GM21423 (cell line): ENCODE measurements at regions not wholly inside any gene's neighbourhood (a gene's known extent, or its start where the extent isn't known, plus 50 kb on each side); places are given as distances from the start of the nearest gene placed in this dataset.

Experiments used
- ATAC-seq: cut with Tn5 transposase; IDR thresholded peaks from one replicate; pipeline ENCODE4 v1.9.1; 2021; ENCODE audit warnings: mild to moderate bottlenecking, moderate library complexity; ENCODE audit not compliant: unreplicated experiment

DNA sequence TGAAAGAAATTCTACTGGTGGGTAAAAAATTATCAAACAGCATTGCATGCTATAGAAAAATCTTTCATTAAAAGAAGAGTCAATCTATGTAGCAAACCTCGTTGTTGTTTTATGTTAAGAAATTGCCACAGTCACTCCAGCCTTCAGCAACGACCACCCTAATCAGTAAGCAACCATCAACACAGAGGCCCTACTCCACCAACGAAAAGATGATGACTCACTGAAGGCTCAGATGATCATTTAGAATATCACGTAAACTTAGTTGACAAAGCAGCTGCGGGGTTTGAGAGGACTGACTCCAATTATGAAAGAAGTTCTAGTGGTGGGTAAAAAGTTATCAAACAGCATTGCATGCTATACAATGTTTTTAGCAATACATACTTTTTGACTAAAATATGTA lies 242.6 kb downstream of the DRD1 start:
- no peak for ATAC-seq

DNA sequence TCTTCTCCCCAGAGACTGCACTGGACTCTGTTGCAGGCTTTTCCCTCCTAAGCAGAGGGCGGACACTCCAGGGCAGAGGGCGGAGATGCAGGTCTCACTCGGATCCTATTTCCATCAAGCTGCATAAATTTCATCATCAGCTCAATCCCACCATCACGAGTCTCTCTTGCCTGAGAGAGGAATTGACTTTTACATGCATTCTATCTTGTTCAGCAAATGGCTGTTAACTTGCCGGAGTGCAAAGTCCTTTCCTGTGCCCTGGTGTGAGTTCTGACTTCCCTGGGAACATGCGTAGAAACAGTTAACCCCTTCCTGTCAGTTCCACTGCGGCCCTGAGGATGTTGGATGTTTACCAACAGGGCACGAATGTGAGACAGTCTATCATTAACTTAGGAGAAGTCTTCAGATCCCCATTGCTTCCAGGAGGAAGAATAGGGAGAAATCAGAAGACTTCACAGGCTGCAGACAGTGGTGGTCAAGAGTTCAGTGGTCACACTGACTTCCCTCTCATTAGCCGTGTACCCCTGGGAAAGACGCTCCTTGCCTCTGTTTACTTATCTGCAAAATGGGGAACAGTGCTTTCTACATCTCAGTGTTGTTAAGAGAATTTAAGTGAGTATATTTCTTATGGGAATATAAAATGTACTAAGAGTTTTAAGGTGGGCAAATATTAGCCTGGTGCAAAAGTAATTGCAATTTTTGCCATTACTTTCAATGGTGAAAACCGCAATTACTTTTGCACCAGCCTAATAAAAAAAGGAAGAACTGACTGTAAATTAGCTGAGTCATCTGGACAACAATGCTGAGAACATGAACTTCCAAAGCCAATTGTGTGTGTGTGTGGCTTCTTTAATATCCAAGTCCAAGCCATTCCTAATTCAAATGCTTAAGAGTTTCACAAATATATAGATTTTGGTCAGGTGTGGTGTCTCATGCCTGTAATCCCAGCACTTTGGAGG lies 248.0 kb downstream of the DRD1 start:
- ATAC-seq = no peak

DNA sequence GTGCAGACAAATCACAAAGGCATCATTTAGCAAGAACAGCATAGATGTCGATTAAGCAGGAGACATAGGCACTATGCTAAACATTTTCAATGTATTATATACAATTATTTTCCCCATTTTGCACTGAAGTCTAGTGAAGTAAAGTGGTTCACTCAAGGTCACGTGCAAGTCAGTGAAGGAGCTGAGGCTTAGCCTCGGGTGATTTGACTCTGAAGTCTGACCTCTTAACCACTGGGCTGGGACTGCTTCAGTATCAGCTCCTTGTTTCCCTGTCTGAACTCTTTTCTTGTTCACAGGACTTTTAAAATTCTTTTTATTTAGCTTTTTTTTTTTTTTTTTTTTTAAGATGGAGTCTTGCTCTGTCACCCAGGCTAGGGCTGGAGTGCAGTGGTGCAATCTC lies 262.7 kb downstream of the DRD1 start:
- no peak for ATAC-seq

DNA sequence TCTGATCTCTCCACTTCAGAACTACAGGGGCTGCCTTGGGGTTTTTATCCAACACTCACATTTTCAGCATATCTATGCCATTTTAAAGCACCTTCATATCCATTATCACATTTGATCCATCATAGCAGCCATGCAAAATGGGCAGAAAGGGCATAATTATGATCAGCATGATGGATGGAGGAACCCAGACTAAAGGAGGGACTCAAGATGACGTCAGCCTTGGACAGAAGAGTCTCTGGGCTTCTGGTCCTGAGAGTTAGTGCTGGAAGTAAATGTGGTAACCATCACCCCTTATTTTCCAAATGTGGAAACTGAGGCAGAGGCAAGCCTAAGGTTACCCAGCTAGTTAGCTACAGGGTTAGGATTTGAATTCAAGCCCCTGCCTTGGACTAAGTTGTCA lies 273.1 kb downstream of the DRD1 start:
- ATAC-seq = no peak

DNA sequence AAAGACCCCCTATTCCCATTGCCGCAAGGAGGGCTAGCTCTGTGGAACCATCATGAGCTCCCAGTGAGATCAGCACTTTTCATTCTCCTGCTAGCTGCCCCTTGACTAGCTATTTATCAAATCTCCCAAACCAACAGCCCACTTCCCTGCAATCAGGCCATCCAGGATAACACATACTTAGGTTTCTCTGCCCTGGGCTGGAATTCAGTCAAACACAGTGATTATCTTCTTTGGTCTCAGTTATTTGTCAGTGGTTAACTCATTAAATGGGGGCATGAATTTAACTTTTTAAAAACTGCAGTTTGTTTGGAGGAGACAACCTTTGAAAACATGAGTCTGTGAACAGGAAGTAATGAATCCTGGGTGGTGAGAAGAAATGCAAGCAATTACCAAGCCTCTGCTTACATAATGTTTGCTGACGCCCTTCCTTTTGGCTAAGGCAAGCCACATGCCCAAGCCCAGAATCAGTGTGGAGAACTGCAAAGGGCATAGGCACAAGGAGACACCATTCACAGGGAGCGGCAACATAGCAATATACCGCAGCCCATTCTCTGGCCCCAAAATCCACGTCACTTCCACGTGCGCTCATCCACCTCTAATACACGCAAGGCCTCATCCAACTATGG lies 275.0 kb downstream of the DRD1 start:
- ATAC-seq = no peak

DNA sequence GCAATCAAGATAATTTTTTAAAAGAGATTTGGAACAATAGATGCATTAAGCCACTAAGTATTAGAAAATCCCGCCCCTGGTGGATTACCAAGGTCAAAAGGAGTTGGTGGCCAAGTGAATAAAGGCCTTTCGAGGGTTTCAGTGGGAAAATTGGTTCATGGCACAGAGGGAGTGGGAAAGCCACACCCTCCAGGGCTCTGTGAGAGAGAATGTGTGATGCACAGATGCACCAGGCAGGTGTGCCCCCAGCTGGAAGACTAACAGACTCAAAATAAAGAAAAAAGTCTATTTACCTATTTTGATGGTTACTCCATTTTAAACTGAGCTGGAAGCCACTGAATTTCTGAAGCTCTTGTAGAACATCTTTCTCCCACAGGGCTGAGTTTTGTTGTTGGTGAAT lies 278.0 kb downstream of the DRD1 start:
- ATAC-seq = no peak

DNA sequence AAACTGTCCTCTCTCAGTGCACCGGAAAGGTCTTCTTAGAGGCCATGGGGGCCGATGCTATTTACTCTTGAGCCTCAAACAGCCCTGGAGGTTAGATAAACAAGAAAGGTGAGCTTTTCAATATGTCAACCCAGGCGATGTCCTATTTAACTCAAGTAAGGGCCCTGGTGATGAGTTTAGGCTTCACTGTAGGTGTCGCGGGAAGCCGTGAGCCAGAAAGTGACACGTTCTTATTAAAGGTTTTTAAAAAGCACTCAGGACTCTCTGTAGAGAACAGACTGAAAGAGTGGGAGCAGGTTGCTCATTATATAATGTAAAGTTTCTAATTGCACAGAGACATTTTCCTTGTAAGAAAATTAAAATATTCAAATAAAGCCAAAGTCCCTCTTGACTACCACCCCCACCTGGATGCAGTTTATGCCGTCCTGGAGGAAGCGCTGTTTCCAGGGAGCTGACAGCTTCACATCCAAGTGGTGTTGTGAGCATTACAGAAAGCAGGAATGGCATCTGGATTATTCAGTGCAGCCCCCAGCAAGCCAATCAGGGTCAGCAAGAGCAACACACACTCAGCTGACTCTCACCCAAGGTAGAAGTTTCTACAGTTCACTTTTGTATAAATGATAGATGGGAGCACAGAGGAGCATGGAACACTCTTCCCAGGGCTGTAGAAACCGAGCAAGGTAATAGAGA lies 280.3 kb downstream of the DRD1 start:
- ATAC-seq = no peak

DNA sequence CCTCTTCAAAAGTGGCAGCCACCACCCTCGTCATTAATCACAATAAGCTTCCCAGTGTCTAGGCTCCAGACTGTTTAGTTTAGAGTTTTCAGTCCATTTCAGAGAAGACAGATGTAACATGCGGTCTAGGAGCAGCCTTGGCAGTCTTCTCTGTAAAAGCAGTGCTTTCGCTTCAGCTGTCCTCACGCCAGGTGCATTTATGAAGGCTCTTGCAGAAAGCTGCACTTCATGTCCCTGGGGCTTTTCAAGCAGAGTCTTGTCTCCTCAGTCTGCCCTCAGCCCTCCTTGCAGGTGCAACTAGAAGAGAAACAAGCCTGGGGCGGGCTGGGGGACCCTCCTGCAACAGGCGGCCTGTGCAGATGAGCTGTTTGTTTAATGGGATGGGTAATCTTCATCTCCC lies 281.9 kb downstream of the DRD1 start:
- no peak for ATAC-seq

DNA sequence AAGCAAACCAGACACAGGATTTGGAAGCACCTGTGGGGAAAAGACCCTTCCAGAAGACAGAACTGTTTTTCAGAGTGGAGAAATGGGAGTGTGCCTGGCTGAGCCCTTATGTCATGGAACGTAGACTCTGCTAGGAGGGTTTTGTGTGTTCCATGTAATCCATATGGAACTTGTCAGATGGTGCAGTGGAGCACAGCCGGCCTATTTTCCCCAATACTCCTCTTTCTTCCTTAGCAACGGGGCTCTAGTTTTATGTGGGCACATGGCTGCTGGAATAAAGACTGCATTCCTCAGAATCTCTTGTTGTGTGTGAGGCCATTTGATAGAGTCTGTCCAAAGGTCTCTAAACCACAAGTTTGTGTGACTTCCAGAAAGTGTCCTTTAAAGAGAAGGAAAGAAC lies 284.0 kb downstream of the DRD1 start:
- no peak for ATAC-seq

DNA sequence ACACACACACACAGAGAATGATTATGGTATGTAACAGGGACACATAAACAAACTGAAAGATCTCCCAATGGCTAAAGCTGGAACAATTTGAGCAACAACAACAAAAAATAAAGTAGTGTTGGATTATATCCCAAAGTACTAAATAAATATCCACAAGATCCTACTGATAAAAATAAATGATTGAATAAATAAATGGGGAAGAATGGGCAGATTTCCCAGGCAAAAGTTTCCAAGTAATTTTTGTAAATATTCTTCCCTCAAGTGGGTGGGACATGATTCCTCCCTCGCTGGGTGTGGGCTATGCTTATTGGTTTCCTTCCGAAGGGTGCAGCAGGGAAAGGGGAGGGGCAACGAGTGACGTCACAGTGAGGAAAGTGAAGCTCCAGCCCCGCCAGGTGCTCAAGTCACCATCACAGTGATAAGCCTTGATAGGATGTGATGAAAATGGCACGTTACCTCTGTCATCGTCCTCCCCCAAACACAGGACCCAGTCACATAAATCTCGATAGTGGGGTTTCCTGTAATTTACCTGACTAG lies 295.3 kb downstream of the DRD1 start:
- ATAC-seq = no peak

DNA sequence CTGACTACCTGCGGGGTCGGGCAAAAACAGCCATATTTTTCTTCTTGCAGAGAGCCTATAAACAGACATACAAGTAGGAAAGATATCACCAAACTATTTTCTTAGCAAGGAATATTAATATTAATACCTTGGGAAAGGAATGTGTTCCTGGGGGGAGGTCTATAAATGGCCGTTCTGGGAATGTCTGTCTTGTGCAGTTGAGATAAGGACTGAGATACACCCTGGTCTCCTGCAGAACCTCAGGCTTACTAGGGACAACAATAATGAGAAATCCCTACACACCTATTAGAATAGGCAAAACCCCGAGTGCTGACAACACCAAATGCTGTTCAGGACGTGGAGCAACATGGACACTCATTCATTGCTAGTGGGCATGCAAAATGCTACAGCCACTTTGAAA lies 297.2 kb downstream of the DRD1 start:
- ATAC-seq = no peak

DNA sequence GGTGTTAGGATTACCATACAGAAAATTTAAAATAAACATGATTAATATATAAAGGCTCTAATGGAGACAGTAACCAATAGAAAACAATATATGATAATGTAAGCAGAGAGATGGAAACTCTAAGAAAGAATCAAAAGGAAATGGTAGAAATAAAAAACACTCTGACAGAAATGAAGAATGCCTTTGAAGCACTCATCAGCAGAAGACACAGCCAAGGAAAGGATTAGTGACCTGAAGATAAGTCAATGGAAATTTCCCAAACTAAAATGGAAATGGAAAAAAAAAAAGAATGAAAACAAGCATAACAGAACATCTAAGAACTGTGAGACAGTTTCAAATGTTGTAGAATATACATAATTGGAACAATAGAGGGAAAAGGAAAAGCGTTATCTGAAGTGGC lies 302.6 kb downstream of the DRD1 start:
- ATAC-seq = no peak

DNA sequence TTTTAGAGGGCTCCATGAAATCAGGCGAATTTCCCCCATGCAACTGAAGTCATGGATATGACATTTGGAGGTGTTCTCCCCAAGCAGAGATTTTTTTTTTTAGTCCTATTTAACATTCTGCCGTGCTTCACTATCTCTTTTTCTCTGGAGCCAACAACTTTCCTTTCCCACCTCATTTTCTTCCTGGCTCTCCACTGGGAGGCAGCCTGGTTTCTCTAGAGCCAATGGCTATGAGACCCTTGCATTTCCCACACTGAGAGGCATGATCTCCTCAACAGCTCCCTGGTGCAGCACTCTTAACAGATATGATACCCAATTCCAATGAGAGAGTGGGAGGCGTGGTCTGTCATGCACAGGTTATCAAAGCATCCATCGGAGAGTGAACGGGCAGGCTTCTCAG lies 310.8 kb downstream of the DRD1 start:
- no peak for ATAC-seq

DNA sequence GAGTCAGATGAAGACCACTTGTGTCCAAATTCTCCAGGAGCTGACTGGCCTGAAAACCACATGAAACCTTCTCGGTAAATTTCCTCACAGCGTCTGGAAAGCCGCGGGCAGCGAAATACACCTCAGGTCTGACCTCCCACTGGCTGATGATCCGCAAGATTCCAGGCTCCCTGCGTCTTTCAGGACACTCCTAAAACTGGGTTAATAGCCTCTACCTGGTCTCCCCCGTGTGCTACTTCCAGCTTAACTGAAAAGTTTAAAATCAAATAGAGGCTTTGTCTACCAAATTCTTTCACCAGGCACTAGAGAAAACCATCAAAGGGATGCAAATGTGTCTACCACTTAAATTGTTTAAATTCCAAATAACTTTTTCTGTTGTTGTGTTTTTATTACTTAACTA lies 312.6 kb downstream of the DRD1 start:
- ATAC-seq = no peak

DNA sequence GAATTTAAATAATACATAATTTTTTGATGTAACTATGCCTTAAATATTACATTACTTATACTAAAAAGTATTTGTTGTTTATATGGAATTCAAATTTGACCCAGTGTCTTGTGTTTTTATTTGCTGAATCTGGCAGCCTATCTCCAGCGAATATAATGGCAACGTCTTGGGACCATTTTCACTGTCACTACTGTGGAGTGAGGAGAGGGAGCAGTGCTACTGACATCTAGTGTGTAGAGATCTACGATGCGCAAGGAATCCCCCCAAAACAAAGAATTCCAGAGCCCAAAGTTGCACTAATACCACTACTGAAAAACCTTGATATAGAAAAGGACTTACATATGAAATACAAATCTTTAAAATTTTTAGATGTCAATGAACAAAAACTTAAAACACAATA lies 314.4 kb downstream of the DRD1 start:
- ATAC-seq = no peak

DNA sequence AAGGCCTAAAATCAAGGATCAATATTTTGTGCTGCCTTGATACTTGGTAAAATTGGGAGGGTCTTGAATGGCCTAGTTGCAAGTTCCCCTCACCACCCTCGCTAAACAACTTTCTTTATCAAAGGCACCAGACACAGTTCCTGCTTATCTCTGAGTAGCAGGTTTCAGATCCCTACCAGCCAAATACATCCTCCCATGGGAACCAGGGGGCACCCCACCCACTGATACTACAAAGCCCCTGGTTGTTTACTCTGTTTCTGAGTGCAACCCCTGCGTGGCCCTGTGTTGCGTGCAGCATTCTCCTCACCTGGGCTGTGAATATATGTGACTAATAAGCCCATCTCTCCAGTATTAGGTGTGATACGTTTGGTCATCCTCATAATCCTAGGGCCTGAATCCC lies 314.9 kb downstream of the DRD1 start:
- ATAC-seq = no peak

DNA sequence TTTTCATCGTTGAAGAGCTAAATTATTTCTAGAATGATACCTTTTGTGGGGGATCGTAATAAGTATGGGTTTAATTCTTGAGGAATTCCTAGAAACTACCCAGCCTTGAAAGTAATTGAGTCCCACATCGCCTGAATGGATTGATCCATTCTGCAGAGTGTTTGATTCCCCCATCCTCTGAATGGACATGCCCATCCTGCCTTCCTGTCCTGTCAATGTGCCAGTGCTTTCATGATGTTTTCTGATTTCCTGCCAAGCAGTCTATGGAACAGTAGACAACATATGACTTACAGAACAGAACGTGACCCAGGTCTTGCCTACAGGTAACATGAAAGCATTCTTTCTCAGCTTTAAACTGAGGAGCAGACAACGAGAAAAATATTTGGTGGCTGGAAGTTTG lies 319.2 kb downstream of the DRD1 start:
- no peak for ATAC-seq

DNA sequence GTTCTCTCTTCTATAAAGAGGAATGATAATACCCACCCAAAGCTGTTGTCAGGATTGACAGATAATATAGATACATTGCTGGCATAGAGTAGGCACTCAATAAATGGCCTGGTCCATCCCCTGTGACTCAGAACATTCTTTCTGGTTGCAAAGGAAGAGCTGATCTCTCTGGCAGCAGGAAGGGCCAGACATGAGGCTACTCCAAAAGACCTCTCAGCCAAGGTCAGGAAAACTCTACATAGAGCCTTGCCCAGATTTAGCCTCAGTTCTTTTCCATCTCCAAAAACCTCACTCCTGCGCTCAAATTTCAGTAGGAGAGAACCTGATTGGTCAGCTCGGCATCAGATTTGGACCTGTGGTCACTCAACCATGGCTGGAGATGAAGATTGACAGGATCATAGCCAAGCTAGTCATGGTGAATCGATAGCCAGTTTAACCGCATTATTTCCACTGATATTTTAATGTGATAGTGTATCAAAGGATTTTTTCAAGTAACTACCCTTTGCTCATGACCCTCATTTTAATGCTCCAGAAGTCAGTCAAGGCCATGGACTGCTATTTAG lies 319.6 kb downstream of the DRD1 start:
- ATAC-seq = no peak

DNA sequence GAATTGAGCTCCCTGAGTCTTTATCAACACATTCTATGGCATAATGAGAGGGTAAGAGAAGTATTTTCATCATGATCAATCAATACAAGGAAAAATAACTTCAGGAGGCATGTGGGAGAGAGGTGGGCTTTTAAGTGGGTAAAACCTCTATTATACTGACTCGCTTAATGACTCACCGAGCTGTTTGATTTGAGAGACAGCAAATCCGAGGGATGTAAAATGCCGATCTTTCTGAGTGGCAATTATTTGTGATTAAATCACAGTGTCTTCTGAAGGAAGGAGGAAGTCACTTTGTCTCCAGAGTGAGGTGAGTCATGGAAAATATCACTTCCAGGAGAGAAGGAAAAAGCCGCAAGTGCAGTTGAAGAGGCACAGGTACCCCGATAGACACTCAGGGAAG lies 320.4 kb downstream of the DRD1 start:
- ATAC-seq = no peak

DNA sequence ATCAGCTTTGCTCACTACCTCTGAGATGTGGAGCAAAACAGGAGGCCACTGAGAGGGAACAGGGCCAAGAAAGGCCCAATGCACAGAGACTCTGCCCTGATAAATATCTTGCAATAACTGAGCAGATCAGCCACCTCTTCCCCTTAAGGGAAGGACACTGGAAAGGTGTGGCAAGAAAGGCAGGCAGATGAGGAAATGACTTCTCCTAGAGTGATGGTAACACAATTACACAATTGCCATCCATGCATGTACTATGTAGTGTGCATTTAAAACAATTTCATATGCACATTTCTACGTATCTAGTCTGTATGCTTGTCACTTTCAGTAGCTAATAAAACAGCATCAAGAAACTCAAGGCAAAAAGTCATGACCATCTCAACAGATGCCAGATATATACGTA lies 322.5 kb downstream of the DRD1 start:
- no peak for ATAC-seq

DNA sequence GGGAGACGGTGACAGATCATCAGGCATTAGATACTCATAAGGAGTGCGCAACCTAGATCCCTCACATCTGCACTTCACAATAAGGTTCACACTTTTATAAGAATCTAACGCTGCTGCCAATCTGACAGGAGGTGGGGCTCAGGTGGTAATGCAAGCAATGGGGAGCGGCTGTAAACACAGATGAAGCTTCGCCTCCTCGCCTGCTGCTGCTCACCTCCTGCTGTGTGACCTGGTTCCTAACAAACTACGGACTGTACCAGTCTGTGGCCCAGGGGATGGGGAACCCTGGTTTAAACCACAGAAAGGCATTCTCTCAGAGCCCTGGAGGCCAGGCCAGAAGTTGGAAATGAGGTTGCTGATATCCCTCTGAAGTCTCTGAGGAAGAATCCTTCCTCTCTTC lies 323.6 kb downstream of the DRD1 start:
- ATAC-seq = no peak
